Stimulated activated CD4-positive, alpha-beta T cell treated with anti-CD3 and anti-CD28 coated beads, Interleukin-15, amount 100 ng/mL, for 24 hours (primary cell): ENCODE measurements at regions not wholly inside any gene's neighbourhood (a gene's known extent, or its start where the extent isn't known, plus 50 kb on each side); places are given as distances from the start of the nearest gene placed in this dataset.
"Not testable (repeated sequence)": the region's sequence is repeated elsewhere in the genome, so short reads cannot be mapped to it uniquely, and the experiment has no call there.

Experiments used
- DNase-seq: peaks from one replicate; pipeline ENCODE4 v3.0.0-alpha.2; 2020

DNA sequence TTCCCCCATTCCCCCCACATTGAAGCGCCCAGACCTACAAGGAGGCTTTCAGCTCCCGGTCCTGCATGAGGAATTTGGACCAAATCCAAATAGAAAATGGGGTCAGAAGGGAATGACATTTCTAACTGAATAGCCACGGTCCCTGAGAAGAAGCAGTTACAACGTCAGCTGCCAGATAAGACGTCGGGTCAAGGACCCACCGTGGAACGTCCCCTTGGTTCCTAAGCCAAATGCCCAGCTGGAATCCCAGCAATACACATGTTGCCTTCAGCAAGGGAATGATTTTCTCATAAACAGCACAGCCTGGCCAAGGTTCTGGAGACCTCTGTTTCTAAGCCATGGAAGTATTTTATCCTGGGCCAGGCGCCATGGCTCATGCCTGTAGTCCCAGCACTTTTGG, 109.1 kb upstream of the PEG3 start:
- no peak for DNase-seq

DNA sequence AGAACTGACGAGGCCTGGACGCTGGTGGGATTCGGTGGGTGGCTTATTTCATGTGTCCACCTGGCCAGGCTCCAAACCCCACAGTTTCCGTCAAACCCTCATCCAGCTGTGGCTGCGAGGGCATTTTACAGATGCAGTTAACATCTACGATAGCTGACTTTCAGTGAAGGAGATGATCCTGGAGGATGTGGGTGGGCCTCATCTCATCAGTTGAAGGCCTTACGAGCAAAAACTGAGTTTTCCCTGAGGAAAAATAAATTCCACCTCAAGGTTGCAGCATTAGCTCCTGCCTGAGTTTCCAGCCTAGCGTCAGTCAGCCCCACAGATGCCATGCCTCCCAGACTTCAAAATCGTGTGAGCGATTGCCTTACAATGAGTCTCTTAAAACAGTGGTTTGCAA, 111.1 kb upstream of the PEG3 start:
- no peak for DNase-seq

DNA sequence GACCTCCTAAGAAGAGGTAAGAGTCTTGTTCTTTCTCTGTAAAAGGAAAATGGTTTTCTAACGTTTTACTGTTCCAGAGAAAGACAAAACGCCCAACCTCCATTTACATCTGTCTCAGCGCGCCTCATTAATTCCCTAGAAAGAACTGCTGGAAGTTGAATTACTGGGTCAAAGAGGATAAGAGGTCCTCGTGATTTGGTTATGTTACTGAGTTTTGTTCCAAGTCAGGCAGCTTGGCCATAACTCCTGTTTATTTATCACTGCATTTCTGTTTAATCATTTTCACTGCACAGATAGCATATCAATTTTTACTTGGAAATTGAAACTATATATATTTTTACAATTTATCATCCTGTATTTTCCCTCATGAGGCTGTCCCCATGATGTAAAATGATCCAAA, 112.9 kb upstream of the PEG3 start:
- DNase-seq: no peak

DNA sequence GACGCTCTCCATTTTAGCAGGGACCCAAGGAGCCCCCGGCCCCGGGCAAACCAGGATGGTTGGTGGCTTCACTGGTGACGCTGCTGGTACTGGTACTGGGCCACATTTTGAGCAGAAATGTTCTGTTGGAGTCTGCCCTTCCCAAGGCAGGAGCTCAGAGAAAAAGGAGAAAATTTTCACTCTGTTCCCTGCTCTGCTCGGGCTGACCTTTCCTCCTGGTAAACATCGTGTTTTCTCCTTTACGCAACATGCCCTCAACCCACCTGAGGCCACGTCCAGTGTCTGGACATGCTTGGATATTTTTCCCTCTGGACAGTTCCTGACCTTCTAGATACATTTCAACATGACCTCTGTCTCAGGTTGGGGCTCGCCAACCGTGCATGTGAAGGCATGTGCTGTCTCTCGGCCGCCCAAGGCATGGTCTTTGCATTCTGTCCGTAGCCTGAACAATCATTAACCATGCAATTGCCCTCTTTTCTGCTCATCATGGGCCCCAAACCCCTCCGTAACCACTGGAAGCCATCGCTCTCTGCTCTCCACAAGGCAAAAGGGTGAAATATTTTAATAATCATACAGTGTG, 115.2 kb upstream of the PEG3 start:
- no peak for DNase-seq

DNA sequence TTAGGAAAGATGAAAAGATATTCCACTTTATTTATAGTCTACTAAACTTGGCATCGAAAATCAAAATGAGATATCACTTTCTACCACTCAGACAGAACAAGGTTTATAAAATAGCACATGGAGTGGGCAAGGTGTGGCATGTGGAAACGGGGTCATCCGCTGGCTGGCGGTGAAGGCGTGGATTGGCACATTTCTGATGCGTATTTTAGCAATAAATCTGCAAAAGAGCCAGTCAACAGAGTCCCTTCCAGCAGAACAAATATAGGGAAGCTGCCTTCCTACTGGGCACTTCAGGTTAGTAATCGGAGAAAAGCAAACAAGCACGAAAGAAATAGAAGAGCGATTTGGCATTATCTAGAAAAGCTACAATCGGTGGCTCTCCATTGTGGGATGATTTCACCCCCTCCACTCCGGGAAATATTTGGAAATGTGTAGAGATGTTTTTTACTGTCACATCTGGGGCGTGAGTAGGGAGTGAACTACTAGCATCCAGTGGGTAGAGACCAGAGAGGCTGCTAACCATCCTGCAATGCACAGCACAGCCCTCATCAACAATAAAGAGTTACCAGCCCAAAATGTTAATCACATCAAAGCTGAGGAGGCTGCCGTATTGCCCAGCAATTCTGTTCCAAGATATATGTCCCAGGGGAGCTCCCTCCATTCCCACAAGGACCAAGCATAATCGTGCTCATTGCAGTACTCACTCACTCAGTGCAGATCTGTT, 116.1 kb upstream of the PEG3 start:
- DNase-seq: no peak

DNA sequence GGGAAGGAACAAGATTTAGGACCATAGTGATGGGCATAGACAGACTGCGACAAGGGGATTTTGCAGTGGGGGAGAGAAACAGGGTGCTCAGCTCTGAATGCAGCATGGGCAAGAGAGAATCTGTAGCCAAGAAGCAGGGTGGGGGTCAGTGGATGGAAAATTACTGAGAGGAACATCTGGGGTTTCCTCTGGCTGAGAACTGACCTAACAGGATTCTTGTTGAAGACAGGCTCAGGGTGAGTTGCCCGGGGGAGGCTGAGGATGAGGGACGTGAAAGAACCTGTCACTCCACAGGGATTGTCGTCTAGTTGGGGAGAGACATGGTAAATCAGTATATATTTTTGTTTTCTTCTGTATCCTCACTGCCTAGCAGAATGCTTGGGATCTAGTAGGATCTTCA, 118.7 kb upstream of the PEG3 start:
- DNase-seq: no peak

DNA sequence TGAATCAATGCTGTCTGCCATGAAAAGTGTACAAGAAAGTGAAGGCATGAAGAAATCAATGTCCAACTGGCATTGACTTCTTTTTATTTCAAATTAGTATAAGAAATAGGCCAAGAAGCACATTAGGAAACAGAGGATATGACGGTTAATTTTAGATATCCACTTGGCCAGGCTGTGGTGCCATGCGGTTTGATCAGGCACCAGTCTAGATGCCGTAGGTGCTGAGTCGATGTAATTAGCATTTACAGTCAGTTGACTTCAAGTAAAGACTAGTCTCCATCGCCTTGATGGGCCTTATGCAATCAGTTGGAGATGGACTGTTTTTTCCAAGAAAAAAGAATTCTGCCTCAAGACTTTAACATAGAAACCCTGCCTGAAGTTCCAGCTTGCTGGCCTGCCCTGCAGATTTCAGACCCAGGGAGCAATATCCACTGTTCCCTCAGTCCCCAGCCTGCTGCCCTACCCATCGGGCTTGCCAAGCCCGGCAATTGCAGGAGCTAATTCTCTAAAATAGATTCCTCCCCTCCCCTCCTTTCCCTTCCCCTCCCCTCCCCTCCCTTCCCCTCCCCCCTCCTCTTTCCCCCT, 120.5 kb upstream of the PEG3 start:
- no peak for DNase-seq

DNA sequence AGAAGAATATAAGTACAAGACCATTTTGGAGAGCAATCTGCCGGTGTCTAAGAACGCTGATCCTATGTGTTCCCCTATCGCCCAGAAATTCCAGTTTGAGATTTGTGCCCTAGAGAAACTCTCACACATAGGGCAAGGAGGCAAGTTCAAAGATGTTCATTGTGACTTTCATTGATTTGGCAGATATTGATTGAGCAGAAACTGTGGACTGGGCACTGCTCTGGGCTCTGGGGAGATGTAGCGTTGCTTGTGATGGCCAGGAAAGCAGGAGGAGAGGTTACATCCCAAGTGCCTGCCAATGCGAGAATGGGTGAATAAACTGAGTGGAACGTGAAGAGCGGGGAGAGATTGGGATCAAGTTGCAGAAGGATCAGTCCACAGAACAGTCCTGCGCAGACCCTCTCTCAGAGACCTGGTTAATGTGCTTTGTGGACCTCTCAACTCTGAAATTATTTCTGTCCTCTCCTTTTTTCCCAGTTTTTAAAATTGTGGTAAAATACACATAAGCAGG, 123.9 kb upstream of the PEG3 start:
- DNase-seq: no peak

DNA sequence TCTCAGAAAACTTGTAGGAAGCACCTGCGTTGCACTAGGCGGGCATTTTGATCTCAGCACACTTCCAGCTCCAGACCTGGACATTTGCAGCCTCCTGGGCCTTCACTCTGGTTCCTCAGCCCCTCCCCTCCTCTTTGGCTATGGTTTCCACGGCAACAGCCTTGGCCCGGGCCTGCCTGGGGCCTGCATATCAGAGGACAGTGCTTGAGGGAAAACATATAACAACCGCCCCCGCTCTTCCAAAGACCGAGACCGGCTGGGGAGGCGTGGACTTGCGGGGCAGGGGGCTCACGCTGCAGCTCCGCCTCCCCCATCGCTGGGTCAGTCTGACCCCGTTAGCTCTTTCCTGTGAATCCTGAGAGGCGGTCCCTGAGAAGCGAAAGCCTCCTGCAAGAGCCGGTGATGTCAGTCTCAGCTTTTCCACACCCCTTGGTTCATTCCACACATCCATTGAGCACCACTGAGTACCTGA, 125.7 kb upstream of the PEG3 start:
- DNase-seq: no peak

DNA sequence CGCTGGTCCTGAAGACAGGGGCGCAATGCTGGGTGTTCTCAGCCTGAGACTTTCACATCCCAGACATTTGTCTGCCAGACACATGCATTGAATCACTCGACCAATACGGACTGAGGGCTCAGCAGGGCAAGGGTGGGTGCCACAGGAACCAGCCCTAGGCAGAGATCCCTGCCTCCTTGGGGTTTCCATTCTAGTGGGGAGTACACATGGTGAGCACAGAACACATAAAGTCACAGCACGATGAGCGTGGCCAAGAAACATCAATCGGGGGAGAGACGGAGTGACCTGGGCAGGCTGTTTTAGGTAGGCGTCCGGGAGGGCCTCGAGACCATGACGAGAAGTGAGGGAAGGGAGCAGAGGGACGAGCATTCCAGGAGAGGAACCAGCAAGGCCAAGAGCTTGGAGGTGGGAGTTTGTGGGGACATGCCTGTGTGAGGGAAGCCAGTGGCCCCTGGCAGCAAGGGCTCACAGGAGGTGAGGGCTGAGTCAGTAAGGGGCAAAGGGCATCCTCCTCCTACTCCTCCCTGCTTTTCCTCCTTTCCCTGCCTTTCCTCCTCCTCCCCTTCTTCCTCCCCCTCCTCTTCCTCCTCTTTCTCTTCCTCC, 126.3 kb upstream of the PEG3 start:
- DNase-seq: no peak

DNA sequence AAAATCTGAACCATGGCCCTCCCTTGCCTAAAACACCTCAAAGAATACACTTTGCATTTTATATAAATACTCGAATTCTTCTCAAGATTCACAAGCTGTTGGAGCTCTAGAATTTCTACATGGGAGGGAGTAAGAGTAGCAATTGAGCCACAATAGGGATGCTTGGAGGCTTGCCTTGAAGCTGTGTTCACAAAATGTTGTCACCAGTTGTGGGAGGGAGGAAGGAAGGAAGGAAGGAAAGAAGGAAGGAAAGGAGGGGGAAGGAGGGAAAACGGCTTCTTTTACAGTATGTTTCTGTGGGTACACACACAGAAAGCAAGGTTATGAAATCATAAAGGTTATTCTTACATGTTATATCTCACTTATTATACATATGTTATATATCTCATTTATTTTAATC, 128.6 kb upstream of the PEG3 start:
- no peak for DNase-seq

DNA sequence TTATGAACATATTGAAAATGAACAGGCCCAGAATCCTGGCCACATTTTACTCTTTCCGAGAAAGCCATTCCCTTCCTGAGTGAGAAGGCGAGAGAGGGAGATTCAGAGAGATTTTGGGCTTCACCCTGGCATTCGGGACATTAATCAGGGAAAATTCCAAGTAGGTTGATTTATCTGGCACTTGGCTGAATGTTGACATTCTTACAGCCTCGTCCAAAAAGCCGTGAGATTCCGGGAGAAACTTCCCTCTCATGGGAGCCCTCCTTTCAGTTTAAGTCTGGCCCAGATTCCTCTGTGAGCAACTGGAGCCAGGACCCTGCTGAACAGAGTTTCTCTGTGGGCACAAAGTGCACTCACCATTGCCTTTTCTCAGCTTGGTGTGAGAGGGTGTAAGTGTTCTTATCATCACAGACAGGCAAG, 129.2 kb upstream of the PEG3 start:
- DNase-seq: no peak

DNA sequence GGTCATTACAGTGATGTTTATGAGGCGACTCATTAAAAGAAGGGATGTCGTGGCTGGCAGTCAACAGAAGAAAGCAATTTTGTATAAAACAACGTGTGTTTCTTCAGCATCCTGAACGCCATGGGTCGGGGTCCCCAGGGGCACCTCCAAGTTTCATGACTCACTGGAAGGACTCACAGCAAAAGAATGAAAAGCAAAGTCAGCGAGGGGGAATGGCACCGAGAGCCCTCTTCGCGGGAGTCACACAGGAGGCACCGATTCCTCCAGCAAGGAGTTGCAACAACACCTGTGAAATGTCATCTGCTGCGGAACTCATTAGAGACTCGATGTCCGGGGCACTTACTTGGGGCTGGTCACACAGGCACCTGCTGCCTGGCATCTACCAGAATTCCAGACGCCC, 130.7 kb upstream of the PEG3 start:
- no peak for DNase-seq

DNA sequence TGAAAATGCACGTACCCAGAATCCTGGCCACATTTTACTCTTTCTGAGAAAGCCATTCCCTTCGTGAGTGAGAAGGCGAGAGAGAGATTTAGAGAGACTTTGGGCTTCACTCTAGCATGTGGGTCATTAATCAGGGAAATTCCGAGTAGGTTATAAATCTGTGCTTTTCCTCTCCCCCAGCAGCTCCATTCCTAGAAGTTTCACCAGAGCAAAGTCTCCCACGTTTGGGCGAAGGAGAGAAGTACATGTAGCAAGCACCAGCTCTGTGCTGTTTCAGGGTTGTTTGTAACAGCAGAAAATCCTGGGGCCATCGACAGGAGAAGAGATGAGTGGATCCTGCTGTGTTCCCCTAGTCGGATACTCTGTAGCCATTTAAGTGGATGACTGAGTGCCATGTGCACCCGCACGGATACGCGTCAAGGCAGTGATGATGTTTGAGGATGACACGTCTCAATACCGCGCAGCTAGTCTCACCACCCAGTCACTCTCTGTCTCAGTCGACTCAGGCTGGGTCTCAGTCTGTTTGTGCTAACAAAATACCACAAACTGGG, 131.8 kb upstream of the PEG3 start:
- DNase-seq: no peak

DNA sequence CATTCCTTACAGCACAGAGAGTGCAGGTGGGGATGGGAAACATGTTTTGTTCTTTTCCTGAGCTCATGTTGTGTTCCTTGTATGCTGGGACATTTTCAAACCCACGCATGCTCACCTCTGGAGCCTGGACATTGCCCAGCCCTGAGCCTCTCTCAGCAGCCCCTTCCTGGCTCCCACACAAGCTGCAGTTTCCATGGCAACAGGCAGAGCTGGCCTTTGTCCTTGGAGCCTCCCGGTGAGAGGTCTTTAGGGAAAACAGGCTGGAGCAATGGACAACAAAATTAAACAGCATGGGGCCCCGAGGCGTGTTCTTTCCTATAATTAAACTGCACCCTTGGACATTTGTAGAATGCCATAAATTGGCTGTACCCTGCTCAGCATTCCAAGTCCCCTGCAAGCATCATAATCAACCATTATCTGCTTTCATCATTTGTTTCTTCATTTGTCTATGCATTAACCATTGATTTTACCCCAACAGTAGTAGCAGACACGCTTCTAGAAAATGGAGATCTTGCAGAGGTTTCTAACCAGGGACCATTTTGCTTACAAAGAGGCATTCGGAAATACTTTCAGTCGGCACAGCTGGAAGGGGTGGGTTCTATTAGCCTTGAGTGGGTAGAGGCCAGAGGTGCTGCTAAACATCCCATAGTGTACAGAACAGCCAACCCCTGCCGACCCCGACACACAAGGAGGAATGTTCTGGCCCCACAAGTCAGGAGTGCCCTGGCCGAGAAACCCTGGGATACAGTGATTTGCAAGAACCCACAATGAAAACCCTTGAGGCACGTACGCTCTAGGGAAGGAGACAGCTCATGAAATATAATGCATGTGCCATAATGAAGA, 133.4 kb upstream of the PEG3 start:
- no peak for DNase-seq

DNA sequence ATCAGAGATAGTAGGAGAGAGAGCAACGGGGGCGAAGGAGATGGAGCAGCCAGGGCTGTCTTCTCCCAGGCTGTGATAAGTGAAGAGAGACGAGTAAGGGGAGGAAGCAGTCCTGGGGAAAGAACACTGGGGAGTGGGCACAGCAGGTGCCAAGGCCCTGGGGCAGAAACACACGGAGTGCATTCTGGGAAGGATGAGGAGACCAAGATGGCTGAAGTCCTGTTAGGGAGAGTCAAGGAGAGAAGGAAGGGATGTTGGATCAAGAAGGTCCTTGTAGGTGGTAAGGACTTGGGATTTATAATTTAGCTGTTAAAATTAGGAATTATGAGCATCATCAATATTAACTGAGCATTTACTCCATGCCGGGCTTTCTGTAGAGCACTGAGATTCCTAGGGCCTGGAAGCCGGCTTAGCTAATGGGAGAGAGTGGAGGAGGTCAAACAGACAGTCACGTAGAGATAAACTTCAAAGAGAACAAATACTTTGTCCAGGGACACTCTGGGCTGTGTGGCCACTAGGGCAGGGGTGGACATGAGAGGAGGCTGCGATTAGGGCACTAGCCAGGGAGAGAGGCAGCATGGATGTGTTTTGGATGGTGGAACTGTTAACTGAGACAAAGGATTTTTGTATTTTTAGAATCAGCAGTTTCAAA, 134.2 kb upstream of the PEG3 start:
- DNase-seq: no peak

DNA sequence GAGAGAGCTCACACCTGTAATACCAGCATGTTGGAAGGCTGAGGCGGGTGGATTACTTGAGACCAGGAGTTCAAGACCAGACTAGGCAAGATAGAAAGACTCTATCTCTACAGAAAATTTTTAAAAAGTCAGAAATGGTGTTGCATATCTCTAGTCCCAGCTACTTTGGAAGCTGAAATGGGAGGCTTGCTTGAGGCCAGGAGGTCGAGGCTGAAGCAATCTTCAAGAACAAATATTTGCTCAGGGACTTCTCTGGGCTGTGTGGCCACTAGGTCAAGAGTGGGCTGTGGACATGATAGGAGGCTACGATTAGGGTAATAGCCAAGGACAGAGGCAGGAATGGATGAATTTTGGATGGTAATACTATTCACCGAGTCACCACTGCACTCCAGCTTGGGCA, 135.8 kb upstream of the PEG3 start:
- DNase-seq: no peak

DNA sequence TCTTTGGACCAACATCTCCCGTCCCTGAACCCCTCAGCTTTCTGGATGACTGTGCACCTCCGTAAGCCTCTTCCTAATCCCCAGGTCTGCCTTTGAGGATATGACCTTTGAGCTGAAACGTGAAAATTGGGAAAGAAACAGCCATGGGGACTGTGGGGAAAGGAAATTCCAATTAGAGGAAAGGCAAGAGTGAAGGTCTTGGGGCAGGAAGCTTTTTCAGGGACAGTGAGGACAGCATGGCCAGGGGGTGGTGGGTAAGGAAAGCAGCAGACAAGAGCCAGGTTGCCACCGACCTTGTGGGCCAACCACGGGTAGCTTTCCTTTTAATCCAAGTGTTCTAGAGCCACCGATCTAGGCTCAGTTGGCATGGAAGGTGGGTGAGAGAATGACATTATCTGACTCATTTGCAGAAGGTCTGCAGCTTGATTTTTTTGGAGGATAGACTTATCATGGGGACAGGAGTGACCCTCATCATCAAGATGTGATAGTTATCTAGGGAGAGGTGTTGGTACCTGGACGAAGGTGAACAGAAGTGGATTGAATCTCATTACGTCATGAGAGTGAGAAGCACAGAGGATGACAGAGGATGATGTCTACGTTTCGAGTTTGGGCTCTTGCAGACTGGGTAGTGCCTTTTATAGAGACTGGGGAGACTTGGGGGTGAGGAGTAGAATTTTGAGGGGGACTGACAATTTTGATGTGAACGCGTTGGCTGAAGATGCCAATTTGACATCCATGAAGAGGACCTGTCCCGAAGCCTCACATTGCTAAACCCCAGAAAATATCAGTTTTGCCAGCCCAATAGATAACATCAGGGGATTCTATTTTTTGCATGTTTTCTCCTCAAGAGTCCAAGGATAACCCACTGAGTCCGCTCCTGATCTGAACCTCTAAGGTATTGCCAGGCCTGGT, 136.7 kb upstream of the PEG3 start:
- DNase-seq: no peak

DNA sequence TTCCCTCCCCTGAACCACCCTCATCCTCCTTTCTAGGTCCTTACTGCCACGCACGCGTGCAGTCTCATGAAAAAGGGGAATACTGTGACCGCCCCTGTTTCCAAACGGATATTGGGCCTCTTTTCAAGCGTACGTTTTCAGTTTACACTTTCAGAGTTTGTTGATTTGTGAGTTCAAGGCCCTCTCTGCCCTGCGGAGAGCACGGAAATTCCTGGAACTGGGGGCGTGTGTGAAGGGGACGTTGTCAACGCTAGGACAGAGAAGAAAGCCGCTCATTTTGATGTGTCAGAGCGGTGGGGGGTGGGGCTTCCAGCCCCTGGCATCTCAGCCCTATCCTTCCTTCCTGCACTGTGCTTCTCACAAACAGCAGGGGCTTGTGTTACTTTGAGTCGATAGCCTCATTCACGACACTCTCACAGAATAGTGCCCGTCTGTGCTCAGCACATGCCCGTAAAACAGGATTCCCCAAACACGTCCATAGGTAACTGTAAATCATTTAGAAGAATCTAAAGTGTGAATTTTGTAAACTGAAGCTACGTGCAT, 137.6 kb upstream of the PEG3 start:
- DNase-seq: no peak

DNA sequence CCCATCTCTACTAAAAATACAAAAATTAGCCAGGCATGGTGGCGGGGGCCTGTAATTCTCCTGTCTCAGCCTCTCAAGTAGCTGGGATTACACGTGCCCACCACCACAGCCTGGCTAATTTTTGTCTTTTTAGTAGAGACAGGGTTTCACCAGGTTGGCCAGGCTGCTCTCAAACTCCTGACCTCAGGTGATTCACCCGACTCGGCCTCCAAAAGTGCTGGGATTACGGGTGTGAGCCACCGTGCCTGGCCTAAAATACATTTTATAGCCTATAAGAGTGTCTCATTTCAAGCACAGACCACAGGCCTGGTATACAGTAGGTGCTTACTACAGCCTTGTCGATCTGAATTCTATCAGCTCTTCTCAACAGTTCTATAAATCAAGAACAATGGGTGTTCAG, 139.5 kb upstream of the USP29 start:
- not testable (repeated sequence) for DNase-seq

DNA sequence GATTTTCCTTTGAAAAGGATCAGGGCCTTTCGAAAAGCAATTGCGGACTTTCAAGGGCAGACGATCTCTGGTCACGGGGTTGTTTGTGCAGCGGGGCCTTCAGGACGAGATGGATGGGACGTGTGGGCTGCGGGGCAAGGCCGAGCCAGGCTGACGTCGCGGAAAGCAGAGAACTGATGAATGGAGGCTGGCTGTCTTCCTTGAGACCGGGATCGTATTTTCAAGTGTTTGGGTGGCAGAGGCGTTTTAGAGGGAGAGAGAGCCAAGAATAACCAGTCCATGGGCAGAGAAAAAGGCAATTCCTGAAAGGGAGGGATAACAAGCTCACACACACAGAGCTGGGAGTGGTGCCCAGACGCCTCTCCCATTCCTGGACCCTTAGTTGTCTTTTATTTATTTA, 138.9 kb upstream of the USP29 start:
- no peak for DNase-seq
